ENCODE measurements at regions not wholly inside any gene's neighbourhood (a gene's known extent, or its start where the extent isn't known, plus 50 kb on each side); places are given as distances from the start of the nearest gene placed in this dataset.

- DNase-seq = no peak
Measured at GRCh38 chr6:91573826-91574416, 987.0 kb upstream of the MAP3K7 start.

- DNase-seq = no peak
Measured at GRCh38 chr6:91572878-91573277, 986.0 kb upstream of the MAP3K7 start.

- peak; percentile 7 for DNase-seq
Measured at GRCh38 chr6:91569071-91569470, 982.2 kb upstream of the MAP3K7 start.

- peak; percentile 29 for DNase-seq
Measured at GRCh38 chr6:91566467-91566866, 979.6 kb upstream of the MAP3K7 start.

GRCh38 chr6:91565207-91565606, 978.3 kb upstream of the MAP3K7 start:
- no peak for DNase-seq

- DNase-seq = no peak
Measured at GRCh38 chr6:91562955-91563354, 976.1 kb upstream of the MAP3K7 start.

- no peak for DNase-seq
Measured at GRCh38 chr6:91560409-91560808, 973.5 kb upstream of the MAP3K7 start.

GRCh38 chr6:91540902-91541301, 954.0 kb upstream of the MAP3K7 start:
- no peak for DNase-seq

- no peak for DNase-seq
Measured at GRCh38 chr6:91539456-91539855, 952.6 kb upstream of the MAP3K7 start.

GRCh38 chr6:91538622-91539021, 951.8 kb upstream of the MAP3K7 start:
- DNase-seq = no peak

GRCh38 chr6:91534614-91535013, 947.7 kb upstream of the MAP3K7 start:
- DNase-seq = no peak

- no peak for DNase-seq
Measured at GRCh38 chr6:91523511-91523910, 936.6 kb upstream of the MAP3K7 start.

- DNase-seq = no peak
Measured at GRCh38 chr6:91521999-91522398, 935.1 kb upstream of the MAP3K7 start.

GRCh38 chr6:91509711-91510110, 922.8 kb upstream of the MAP3K7 start:
- no peak for DNase-seq

- no peak for DNase-seq
Measured at GRCh38 chr6:91509039-91509438, 922.2 kb upstream of the MAP3K7 start.

- DNase-seq = no peak
Measured at GRCh38 chr6:91506509-91506908, 919.6 kb upstream of the MAP3K7 start.

GRCh38 chr6:91505199-91505598, 918.3 kb upstream of the MAP3K7 start:
- DNase-seq = no peak

- no peak for DNase-seq
Measured at GRCh38 chr6:91501930-91502329, 915.1 kb upstream of the MAP3K7 start.

- DNase-seq = no peak
Measured at GRCh38 chr6:91500689-91501303, 913.9 kb upstream of the MAP3K7 start.

GRCh38 chr6:91498576-91498975, 911.7 kb upstream of the MAP3K7 start:
- no peak for DNase-seq

- no peak for DNase-seq
Measured at GRCh38 chr6:91497770-91498169, 910.9 kb upstream of the MAP3K7 start.

GRCh38 chr6:91490671-91491301, 903.9 kb upstream of the MAP3K7 start:
- DNase-seq = no peak

- no peak for DNase-seq
Measured at GRCh38 chr6:91487696-91488392, 901.0 kb upstream of the MAP3K7 start.

GRCh38 chr6:91486200-91486599, 899.3 kb upstream of the MAP3K7 start:
- no peak for DNase-seq
